Endothelial cell of umbilical vein (primary cell): ENCODE measurements at regions not wholly inside any gene's neighbourhood (a gene's known extent, or its start where the extent isn't known, plus 50 kb on each side); places are given as distances from the start of the nearest gene placed in this dataset.

Experiments used
- JUN ChIP-seq: IDR thresholded peaks from 2 replicates; pipeline ENCODE4 v1.6.1; 2011; ENCODE audit warnings: borderline replicate concordance, low read depth; ENCODE audit not compliant: insufficient read length, insufficient read depth
- MAX ChIP-seq: IDR thresholded peaks from 2 replicates; pipeline ENCODE4 v1.6.1; 2011; ENCODE audit not compliant: insufficient read depth, insufficient read length
- POLR2A ChIP-seq: IDR thresholded peaks from 2 replicates; pipeline ENCODE4 v1.6.1; 2012; ENCODE audit warnings: low read depth, mild to moderate bottlenecking, control low read depth, low read length
- POLR2AphosphoS5 ChIP-seq: IDR thresholded peaks from 2 replicates; pipeline ENCODE4 v1.6.1; 2012; ENCODE audit warnings: low read depth, mild to moderate bottlenecking, control low read depth, low read length, moderate library complexity; ENCODE audit not compliant: insufficient read depth
- TF ChIP-seq, protein P1 (sequence below), 2 donors: IDR thresholded peaks; 1 replicate in 1 of 2; 2 replicates in 1 of 2; pipeline ENCODE4 v1.5.1; 2011; ENCODE audit warnings: low read length in 2 of 2, mild to moderate bottlenecking in 2 of 2, moderate library complexity in 2 of 2, control low read depth in 1 of 2, inconsistent platforms in 1 of 2, low read depth in 1 of 2; ENCODE audit not compliant: insufficient read depth in 1 of 2; ENCODE audit errors: extremely low read depth in 1 of 2

- TF ChIP-seq, protein P1, sequence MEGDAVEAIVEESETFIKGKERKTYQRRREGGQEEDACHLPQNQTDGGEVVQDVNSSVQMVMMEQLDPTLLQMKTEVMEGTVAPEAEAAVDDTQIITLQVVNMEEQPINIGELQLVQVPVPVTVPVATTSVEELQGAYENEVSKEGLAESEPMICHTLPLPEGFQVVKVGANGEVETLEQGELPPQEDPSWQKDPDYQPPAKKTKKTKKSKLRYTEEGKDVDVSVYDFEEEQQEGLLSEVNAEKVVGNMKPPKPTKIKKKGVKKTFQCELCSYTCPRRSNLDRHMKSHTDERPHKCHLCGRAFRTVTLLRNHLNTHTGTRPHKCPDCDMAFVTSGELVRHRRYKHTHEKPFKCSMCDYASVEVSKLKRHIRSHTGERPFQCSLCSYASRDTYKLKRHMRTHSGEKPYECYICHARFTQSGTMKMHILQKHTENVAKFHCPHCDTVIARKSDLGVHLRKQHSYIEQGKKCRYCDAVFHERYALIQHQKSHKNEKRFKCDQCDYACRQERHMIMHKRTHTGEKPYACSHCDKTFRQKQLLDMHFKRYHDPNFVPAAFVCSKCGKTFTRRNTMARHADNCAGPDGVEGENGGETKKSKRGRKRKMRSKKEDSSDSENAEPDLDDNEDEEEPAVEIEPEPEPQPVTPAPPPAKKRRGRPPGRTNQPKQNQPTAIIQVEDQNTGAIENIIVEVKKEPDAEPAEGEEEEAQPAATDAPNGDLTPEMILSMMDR (IDR thresholded peaks at IDR 0.05; ENCODE audit: extremely low read depth in 1 of 2, insufficient read depth in 1 of 2, low read depth in 1 of 2, low read length in 2 of 2): no peak
- no peak for TF ChIP-seq POLR2AphosphoS5
- TF ChIP-seq MAX: no peak
- TF ChIP-seq JUN: no peak
- TF ChIP-seq POLR2A: no peak
Observed at GRCh38 chr13:44249431-44249836, 124.2 kb upstream of the SERP2 start.
